ENCODE measurements at regions not wholly inside any gene's neighbourhood (a gene's known extent, or its start where the extent isn't known, plus 50 kb on each side); places are given as distances from the start of the nearest gene placed in this dataset.

- TF ChIP-seq CTCF (IDR thresholded peaks at IDR 0.05; ENCODE audit: insufficient read depth, low read length) = no peak
- DNase-seq (ENCODE audit: low read depth) = no peak
- H3K4me3 ChIP-seq (ENCODE audit: low read depth, low read length) = no peak overlapping the region
Observed at GRCh38 chr2:84280873-84281272, 178.2 kb downstream of the SUCLG1 start.

DNA sequence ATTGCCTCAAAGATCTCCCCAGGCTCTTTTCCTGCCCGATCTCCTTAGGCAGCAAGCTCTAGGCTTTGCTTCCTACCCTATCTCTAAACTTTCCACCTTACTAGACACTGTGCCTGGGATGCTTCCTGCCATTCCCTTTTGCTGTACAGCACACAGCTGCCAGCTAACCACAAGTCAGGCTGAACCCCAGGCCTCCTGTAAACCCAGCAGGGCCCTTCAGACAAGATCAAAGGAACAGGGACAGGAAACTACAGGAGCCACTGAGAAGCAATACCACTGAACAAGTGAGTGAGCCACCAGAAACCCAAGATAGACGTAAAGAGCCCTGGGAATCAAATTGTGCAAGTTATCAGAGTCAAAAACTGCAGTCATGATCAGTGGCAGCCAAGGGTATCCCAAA, 180.7 kb downstream of the SUCLG1 start:
- DNase-seq (ENCODE audit: low read depth) = no peak
- no peak for TF ChIP-seq CTCF (IDR thresholded peaks at IDR 0.05; ENCODE audit: insufficient read depth, low read length)
- no peak overlapping the region for H3K4me3 ChIP-seq (ENCODE audit: low read depth, low read length)

DNA sequence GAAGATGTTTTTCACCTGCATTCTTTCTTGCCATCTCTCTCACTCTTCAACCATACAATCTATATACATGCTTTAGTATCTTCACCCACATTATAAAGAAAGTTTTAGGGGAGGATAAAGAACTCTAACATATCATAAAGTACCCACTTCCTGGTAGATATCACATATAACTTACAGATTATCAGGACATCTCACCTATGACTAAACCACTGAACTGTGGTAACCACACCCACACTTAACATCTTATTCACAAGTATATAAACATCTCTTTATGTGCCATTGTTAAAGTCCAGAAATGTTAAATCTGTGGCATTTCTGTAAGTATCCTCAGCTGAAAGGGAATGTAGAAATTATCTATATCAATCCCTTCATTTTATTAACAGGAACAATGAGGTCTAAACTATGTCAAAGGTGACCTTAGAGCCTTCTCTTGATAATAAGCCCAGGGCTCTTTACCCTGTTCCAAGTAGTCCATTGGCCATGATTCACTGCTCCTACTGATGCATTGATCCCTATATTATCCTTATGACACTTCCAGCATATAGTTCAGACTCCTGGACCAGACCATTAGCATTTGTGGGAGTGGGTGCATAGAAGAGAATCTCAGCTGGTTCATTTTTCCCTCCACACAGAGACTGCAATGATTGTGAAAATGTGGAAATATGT, 182.4 kb downstream of the SUCLG1 start:
- no peak for DNase-seq (ENCODE audit: low read depth)
- no peak for TF ChIP-seq CTCF (IDR thresholded peaks at IDR 0.05; ENCODE audit: insufficient read depth, low read length)
- no peak overlapping the region for H3K4me3 ChIP-seq (ENCODE audit: low read depth, low read length)

GRCh38 chr2:84273406-84273805, 185.7 kb downstream of the SUCLG1 start:
- no peak for TF ChIP-seq CTCF (IDR thresholded peaks at IDR 0.05; ENCODE audit: insufficient read depth, low read length)
- no peak for DNase-seq (ENCODE audit: low read depth)
- no peak overlapping the region for H3K4me3 ChIP-seq (ENCODE audit: low read depth, low read length)

GRCh38 chr2:84271977-84272376, 187.1 kb downstream of the SUCLG1 start:
- DNase-seq (ENCODE audit: low read depth) = no peak
- no peak overlapping the region for H3K4me3 ChIP-seq (ENCODE audit: low read depth, low read length)
- TF ChIP-seq CTCF (IDR thresholded peaks at IDR 0.05; ENCODE audit: insufficient read depth, low read length) = no peak

DNA sequence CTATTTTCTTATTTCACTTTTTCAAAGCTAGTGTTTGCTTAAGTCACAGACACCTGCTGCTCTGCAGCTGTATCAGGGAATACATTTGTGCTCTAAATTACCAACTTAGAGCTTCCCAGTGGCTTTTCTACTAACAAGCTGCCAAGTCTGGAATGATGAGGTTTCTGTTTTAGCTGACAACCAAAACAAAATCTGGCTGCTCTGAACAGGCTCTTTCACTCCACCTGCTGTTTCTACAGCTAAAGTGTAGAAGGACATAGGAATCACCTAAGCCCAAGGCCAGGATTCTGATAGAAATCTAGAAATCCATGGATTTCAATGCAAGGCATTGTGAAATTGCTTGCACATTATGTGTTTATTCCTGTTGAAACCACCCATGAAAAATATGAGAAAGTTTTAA, 201.2 kb downstream of the SUCLG1 start:
- H3K4me3 ChIP-seq (ENCODE audit: low read depth, low read length) = no peak overlapping the region
- no peak for DNase-seq (ENCODE audit: low read depth)
- no peak for TF ChIP-seq CTCF (IDR thresholded peaks at IDR 0.05; ENCODE audit: insufficient read depth, low read length)

Measured in fibroblast of the aortic adventitia (primary cell).